ENCODE measurements at regions not wholly inside any gene's neighbourhood (a gene's known extent, or its start where the extent isn't known, plus 50 kb on each side); places are given as distances from the start of the nearest gene placed in this dataset.

GRCh38 chr1:195529881-195530280 is 1078.4 kb downstream of the KCNT2 start:
- Mint-ChIP-seq H3K9me3 (no peaks in the 10 kb centered on the region), H3K4me3 (no peak overlapping the region), H3K4me1 (no peaks in the 10 kb centered on the region), H3K36me3 (ENCODE audit: low read depth) (no peaks in the 10 kb centered on the region), H3K27ac (no peak overlapping the region), H3K27me3 (ENCODE audit: insufficient read depth) (no peaks in the 10 kb centered on the region)
- 89% methylated on average over 1 of the region's 1 CpG; no CpG with 5 or more reads in 1 of the 2 experiments for WGBS, 2 experiments (ENCODE audit: insufficient coverage in 1 of 2, insufficient read length in 1 of 2)
- Histone ChIP-seq H3K4me3 (ENCODE audit: low read length) (no peak overlapping the region), H3K9me3 (ENCODE audit: control insufficient read depth, low read length) (no peaks in the 10 kb centered on the region), H3K36me3 (ENCODE audit: control insufficient read depth, insufficient read depth, low read length) (no peaks in the 10 kb centered on the region), H3K27me3 (ENCODE audit: control insufficient read depth, insufficient read depth, low read length, poor library complexity, severe bottlenecking) (no peaks in the 10 kb centered on the region), H3K9ac (ENCODE audit: extremely low read depth, low read length, poor library complexity, severe bottlenecking) (no peak overlapping the region), H3K4me1 (ENCODE audit: control insufficient read depth, insufficient read depth, low read length) (no peaks in the 10 kb centered on the region), H3K27ac (ENCODE audit: low read depth, low read length) (no peak overlapping the region)
- TF ChIP-seq CTCF (conservative IDR thresholded peaks at IDR 0.05), result no peak
- DNase-seq, result no peak

GRCh38 chr1:195520757-195521156 is 1087.5 kb downstream of the KCNT2 start:
- Mint-ChIP-seq H3K36me3 (ENCODE audit: low read depth) (no peaks in the 10 kb centered on the region), H3K27me3 (ENCODE audit: insufficient read depth) (no peaks in the 10 kb centered on the region), H3K27ac (no peak overlapping the region), H3K9me3 (no peaks in the 10 kb centered on the region), H3K4me3 (no peak overlapping the region), H3K4me1 (no peaks in the 10 kb centered on the region)
- H3K36me3 ChIP-seq (ENCODE audit: control insufficient read depth, insufficient read depth, low read length), result no peaks in the 10 kb centered on the region
- no peaks in the 10 kb centered on the region for H3K27me3 ChIP-seq (ENCODE audit: control insufficient read depth, insufficient read depth, low read length, poor library complexity, severe bottlenecking)
- no peaks in the 10 kb centered on the region for H3K9me3 ChIP-seq (ENCODE audit: control insufficient read depth, low read length)
- H3K4me3 ChIP-seq (ENCODE audit: low read length), result no peak overlapping the region
- H3K9ac ChIP-seq (ENCODE audit: extremely low read depth, low read length, poor library complexity, severe bottlenecking), result no peak overlapping the region
- no peak overlapping the region for H3K27ac ChIP-seq (ENCODE audit: low read depth, low read length)
- WGBS, 2 experiments (ENCODE audit: insufficient coverage in 1 of 2, insufficient read length in 1 of 2), result 87 to 100% methylated on average over 1 to 3 of the region's 3 CpGs
- no peak for DNase-seq
- no peak for TF ChIP-seq CTCF (conservative IDR thresholded peaks at IDR 0.05)
- H3K4me1 ChIP-seq (ENCODE audit: control insufficient read depth, insufficient read depth, low read length), result no peaks in the 10 kb centered on the region

- Mint-ChIP-seq H3K27ac (no peak overlapping the region), H3K9me3 (no peaks in the 10 kb centered on the region), H3K4me3 (no peak overlapping the region), H3K36me3 (ENCODE audit: low read depth) (no peaks in the 10 kb centered on the region), H3K27me3 (ENCODE audit: insufficient read depth) (no peaks in the 10 kb centered on the region), H3K4me1 (no peaks in the 10 kb centered on the region)
- H3K27me3 ChIP-seq (ENCODE audit: control insufficient read depth, insufficient read depth, low read length, poor library complexity, severe bottlenecking), result no peaks in the 10 kb centered on the region
- H3K36me3 ChIP-seq (ENCODE audit: control insufficient read depth, insufficient read depth, low read length), result no peaks in the 10 kb centered on the region
- no peak overlapping the region for H3K9ac ChIP-seq (ENCODE audit: extremely low read depth, low read length, poor library complexity, severe bottlenecking)
- H3K4me3 ChIP-seq (ENCODE audit: low read length), result no peak overlapping the region
- H3K27ac ChIP-seq (ENCODE audit: low read depth, low read length), result no peak overlapping the region
- no peaks in the 10 kb centered on the region for H3K4me1 ChIP-seq (ENCODE audit: control insufficient read depth, insufficient read depth, low read length)
- no peak for TF ChIP-seq CTCF (conservative IDR thresholded peaks at IDR 0.05)
- H3K9me3 ChIP-seq (ENCODE audit: control insufficient read depth, low read length), result no peaks in the 10 kb centered on the region
- no peak for DNase-seq
Measured at GRCh38 chr1:195516036-195516435, 1092.2 kb downstream of the KCNT2 start.
